ENCODE measurements at regions not wholly inside any gene's neighbourhood (a gene's known extent, or its start where the extent isn't known, plus 50 kb on each side); places are given as distances from the start of the nearest gene placed in this dataset.
"Not testable (repeated sequence)": the region's sequence is repeated elsewhere in the genome, so short reads cannot be mapped to it uniquely, and the experiment has no call there.

DNA sequence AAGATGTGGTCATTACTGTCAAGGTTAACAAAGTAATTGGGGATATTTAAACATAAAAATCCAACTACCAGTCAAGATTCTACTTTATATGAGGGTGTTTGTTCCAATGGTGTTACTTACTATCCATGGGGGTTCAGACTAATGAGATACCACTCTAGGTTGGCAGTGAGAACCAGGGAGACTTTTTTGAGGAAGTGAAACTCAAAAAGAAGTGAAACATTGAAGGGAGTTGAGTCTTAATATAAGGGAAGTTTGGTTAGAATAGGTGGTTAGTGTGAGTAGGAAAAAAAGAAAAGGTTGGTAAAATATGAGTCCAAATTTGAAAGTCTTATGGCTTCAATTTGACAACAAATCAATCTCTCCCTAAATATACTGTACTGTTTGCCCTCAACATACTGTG, 123.6 kb upstream of the ANK3 start:
- DNase-seq (ENCODE audit: low spot score) = no peak

- no peak for DNase-seq (ENCODE audit: low spot score)
These were observed 122.0 kb upstream of the ANK3 start for GRCh38 chr10:60511477-60512229.

GRCh38 chr10:60508831-60509230, 119.2 kb upstream of the ANK3 start:
- no peak for DNase-seq (ENCODE audit: low spot score)

GRCh38 chr10:60508037-60508436, 118.4 kb upstream of the ANK3 start:
- DNase-seq (ENCODE audit: low spot score) = no peak

- DNase-seq (ENCODE audit: low spot score) = no peak
These were observed 112.9 kb upstream of the ANK3 start for GRCh38 chr10:60502621-60503020.

- no peak for DNase-seq (ENCODE audit: low spot score)
These were observed 109.3 kb upstream of the ANK3 start for GRCh38 chr10:60498985-60499384.

DNA sequence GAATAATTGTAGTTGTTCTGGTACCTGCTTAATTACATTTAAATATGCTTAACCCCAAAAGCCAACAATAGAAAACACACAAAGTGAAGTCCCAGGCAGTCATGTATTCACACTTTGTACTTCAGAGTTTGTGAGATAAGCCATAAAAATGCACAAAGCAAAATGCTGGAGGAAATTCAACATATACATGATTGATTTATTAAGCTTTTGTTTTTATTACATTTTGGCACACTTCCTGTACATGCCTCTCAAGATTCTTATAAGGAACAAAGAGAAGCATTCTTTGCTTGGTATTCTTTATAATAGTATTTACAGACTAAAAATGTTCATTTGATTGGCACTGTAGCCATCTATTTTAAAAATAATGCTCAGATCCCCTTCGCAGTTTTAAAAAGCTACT, 107.7 kb upstream of the ANK3 start:
- DNase-seq (ENCODE audit: low spot score) = no peak

DNA sequence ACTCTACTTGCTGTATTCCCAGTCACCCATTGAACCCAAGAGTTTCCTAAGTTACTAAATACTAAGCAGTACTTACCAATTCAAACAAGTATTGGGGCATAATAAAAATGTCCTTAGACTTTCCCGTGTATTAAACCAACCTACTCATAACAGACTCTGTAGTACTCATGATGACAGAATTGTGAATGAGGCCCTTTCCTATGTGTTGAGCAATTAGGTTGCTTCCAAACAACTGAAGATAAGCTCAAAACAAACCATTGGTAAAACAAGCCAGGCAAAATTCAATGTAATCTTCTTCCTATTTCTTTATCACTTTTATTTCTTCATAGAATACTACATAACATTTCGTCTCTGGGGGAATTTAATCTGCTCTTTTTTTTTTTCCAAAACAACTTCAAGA, 106.5 kb upstream of the ANK3 start:
- DNase-seq (ENCODE audit: low spot score) = no peak

GRCh38 chr10:60495338-60496055, 105.8 kb upstream of the ANK3 start:
- DNase-seq (ENCODE audit: low spot score) = no peak

DNA sequence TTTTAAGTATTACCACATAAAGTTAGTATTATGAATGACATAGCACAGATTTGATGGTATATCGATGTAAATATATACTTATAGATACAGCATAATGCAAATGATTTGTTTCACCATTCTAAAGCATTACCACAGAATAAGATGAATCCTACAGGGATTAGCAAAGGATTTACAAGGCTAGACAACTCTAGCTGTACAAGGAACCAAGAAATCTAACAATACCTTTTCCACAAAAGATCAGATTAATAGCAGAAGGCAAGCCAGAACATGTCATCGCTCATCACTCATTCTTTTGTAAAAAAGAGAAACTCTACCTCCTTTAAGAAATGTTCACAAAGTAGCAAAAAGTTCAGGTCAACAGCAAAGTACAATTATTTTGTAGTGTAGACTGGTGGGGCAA, 105.1 kb upstream of the ANK3 start:
- no peak for DNase-seq (ENCODE audit: low spot score)

- DNase-seq (ENCODE audit: low spot score) = no peak
These were observed 101.5 kb upstream of the ANK3 start for GRCh38 chr10:60491162-60491561.

DNA sequence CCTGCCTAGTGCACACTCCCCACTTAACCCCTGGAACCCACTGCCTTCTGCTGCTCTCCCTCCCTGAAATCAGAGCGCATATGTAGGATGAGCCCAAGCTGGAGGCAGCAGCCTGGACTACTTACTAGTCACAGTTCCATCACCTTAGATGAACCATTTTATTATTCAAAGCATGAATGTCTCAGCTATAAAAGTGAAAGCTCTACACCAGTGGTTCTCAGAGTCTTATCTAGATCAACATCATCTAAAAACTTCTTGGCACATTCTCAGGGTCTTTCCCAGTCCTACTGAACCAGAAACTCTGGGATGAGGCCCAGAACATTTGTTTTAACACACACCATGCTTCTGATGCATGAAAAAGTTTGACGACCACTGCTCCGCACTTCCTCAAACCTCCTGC, 100.3 kb upstream of the ANK3 start:
- no peak for DNase-seq (ENCODE audit: low spot score)

DNA sequence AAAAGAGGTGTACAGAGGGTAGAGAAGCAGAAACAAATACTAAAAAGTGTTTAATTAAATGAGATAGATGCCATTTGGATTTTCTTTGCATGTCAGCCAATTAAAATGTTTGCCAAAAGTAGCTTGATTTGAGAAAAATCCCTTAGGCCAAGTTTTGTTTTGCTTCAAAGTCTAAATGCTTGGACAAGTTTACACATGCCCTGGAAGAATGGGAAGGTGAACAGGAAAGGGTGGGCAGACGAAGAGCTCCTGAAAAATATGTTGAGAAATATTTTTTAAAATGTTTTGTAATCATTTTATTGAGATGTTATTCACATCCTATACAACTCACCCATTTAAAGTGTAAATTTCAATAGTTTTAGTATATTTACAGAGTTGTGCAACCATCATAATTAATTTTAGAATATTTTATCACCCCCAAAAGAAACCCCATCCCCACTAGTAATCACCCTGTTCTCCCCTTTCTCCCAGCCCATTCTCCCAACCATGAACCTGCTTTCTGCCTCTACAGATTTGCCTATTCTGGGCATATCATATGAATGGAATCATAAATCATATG, 98.5 kb upstream of the ANK3 start:
- no peak for DNase-seq (ENCODE audit: low spot score)

GRCh38 chr10:60487543-60487942, 97.9 kb upstream of the ANK3 start:
- no peak for DNase-seq (ENCODE audit: low spot score)

DNA sequence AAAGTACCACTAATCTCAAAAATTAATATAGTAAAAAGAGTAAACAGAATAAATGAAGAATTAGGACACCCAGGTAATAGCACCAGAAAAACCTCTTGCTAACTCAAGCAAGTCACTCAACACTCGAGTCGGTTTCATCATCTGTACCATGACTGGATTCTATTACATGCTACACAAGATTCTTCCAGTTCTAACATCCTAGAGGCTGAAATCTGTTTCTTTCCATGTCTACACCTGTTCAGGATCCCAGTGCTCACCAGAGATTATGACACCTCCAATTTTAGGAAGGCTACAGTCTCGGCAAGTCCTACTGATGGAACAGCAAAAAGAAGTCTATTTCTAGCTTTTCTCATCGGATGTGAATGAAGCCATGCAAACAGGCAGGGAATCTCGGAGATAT, 95.3 kb upstream of the ANK3 start:
- no peak for DNase-seq (ENCODE audit: low spot score)

DNA sequence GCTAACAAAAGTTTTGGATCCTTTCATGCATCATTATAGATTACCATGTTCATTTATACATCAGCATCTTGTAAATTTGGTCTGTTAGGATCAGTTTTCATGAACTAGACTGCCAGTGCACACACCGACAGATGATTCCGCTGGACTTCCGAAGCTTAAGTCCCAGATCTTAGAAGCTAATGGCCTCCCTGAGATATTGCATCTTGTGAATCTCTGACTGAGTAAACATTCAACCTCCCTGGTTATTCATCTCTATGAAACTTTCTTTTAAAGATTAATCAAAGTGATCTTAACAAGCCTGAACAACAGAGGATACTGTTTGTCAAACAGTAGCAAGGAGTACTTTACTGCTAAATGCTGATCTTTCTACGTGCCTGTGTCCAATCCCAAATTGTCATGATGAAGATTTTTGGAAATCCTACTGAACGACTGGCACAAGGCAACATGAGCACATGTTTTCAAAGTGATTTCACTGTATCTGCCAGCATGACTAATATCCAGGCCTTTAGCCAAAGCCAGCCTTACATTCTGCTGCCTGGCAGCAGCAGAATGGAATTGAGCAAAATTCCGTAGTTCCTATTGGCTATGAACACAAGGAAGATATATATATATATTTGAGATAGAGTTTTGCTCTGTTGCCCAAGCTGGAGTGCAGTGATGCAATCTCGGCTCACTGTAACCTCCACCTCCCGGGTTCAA, 91.3 kb upstream of the ANK3 start:
- DNase-seq (ENCODE audit: low spot score) = no peak

DNA sequence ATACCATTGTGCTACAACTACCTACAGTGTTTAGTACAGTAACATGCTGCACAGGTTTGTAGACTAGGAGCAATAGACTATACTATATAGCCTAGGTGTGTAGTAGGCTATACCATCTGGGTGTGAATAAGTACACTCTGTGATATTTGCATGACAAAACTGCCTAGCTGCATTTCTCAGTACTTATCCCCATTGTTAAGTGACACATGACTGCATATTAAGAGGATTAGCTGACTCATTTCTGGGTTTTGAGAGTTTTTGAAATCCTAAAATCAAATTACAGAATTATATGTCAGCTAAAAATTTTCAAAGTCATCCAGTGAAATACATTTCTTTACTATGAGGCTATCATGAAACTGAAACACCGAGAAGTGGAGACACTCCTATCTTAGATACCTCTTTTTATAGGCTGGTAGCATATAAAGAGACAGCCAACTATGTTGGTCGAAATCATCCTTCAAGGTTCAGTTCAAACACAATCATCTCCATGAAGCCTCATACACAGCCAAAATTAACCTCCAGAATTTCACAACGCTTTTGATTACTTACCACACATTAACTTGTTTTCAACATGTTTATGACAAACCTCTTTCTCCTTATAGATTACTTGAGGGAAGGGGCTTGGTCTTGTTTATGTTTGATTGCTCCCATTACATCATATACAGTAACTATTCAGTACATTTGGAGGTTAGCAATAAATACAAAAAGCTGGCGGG, 89.8 kb upstream of the ANK3 start:
- DNase-seq (ENCODE audit: low spot score) = no peak

- no peak for DNase-seq (ENCODE audit: low spot score)
These were observed 86.8 kb upstream of the ANK3 start for GRCh38 chr10:60476451-60476850.

DNA sequence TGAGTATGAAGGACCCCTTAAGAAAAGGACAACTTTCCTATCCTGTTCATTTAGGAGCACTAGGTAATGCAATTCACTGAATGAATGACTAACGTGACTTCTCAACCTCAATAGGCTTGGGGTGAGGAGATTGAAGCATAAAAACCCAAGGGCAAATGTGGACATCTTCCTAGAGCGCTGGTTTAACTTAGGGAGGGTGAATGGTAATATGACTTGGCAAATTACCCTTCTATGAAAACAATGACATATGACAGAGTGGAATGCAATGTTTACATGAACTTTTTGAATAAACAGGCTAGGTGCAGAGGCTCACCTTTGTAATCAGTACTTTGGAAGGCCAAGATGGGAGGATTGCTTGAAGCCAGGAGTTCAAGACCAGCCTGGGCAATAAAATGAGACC, 83.9 kb upstream of the ANK3 start:
- DNase-seq (ENCODE audit: low spot score) = no peak

- no peak for DNase-seq (ENCODE audit: low spot score)
These were observed 80.4 kb upstream of the ANK3 start for GRCh38 chr10:60470091-60470490.

- DNase-seq (ENCODE audit: low spot score) = not testable (repeated sequence)
These were observed 79.5 kb upstream of the ANK3 start for GRCh38 chr10:60469147-60469546.

DNA sequence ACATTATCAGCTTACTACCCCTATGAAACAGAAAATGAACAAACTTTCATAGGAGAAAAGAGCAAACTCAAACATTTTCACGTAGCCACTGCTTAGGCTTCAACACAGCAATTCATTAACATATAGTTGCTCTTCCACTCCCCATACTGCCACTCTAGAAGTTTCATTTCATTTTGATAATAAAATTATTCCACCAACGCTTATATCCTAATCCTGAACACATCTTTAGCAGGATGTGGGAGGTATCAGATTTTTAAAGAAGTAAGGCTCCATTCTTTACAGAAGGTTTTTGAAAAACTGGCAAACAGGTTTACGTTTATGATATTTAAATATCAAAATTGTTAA, 77.5 kb upstream of the ANK3 start:
- no peak for DNase-seq (ENCODE audit: low spot score)

Measured in D341Med (cell line).